ENCODE measurements at regions not wholly inside any gene's neighbourhood (a gene's known extent, or its start where the extent isn't known, plus 50 kb on each side); places are given as distances from the start of the nearest gene placed in this dataset.
A peak's percentile ranks its signal among the peaks of the same experiment; 100 is the strongest.

GRCh38 chr11:10623797-10624761 is 55.6 kb upstream of the LYVE1 start:
- WGBS (ENCODE audit: extremely low coverage, insufficient coverage, low lambda C conversion rate), result no CpG with 5 or more reads among the region's 11 CpGs
- H3K79me2 ChIP-seq (ENCODE audit: control insufficient read depth, insufficient read depth, low read length), result no peaks in the 10 kb centered on the region
- H3K36me3 ChIP-seq (ENCODE audit: control insufficient read depth, insufficient read depth, low read length), result no peaks in the 10 kb centered on the region
- no peak overlapping the region for H2BK5ac ChIP-seq (ENCODE audit: low read length)
- no peak overlapping the region for H3K4ac ChIP-seq (ENCODE audit: low read depth, low read length)
- no peaks in the 10 kb centered on the region for H3K79me1 ChIP-seq (ENCODE audit: low read length)
- no peak overlapping the region for H3K27ac ChIP-seq (ENCODE audit: low read depth, low read length)
- H2BK120ac ChIP-seq (ENCODE audit: low read depth, low read length), result no peak overlapping the region
- H3K56ac ChIP-seq (ENCODE audit: low read length), result no peak overlapping the region
- no peak overlapping the region for H4K8ac ChIP-seq (ENCODE audit: low read depth, low read length)
- no peak overlapping the region for H3K18ac ChIP-seq (ENCODE audit: low read length)
- no peak overlapping the region for H4K5ac ChIP-seq (ENCODE audit: low read length)
- no peak overlapping the region for H3K23ac ChIP-seq (ENCODE audit: low read length)
- no peak overlapping the region for H3K9ac ChIP-seq (ENCODE audit: low read length)
- H2AK5ac ChIP-seq (ENCODE audit: low read length), result no peak overlapping the region
- no peaks in the 10 kb centered on the region for H3K4me1 ChIP-seq (ENCODE audit: control insufficient read depth, low read depth, low read length)
- H3K4me3 ChIP-seq (ENCODE audit: low read length), result no peak overlapping the region
- no peaks in the 10 kb centered on the region for H3K27me3 ChIP-seq (ENCODE audit: insufficient read depth, low read length, poor library complexity)
- H3K4me2 ChIP-seq (ENCODE audit: low read length), result no peak overlapping the region
- H2BK15ac ChIP-seq (replicated peaks; ENCODE audit: low read depth), result no peak overlapping the region
- DNase-seq, result peak; percentile 75

- Histone ChIP-seq H3K18ac (ENCODE audit: low read length) (no peak overlapping the region), H4K8ac (ENCODE audit: low read depth, low read length) (no peak overlapping the region), H3K27me3 (ENCODE audit: insufficient read depth, low read length, poor library complexity) (no peaks in the 10 kb centered on the region), H3K36me3 (ENCODE audit: control insufficient read depth, insufficient read depth, low read length) (no peaks in the 10 kb centered on the region), H3K4ac (ENCODE audit: low read depth, low read length) (no peak overlapping the region), H3K56ac (ENCODE audit: low read length) (peak overlapping the region; percentile 18), H3K23ac (ENCODE audit: low read length) (no peak overlapping the region), H3K4me2 (ENCODE audit: low read length) (no peak overlapping the region), H2AK5ac (ENCODE audit: low read length) (no peak overlapping the region), H3K9ac (ENCODE audit: low read length) (no peak overlapping the region), H3K4me1 (ENCODE audit: control insufficient read depth, low read depth, low read length) (peaks cover 5% of the 10 kb centered on the region), H4K5ac (ENCODE audit: low read length) (no peak overlapping the region), H3K79me1 (ENCODE audit: low read length) (no peaks in the 10 kb centered on the region), H2BK120ac (ENCODE audit: low read depth, low read length) (no peak overlapping the region), H3K27ac (ENCODE audit: low read depth, low read length) (no peak overlapping the region), H2BK5ac (ENCODE audit: low read length) (no peak overlapping the region), H2BK15ac (replicated peaks; ENCODE audit: low read depth) (no peak overlapping the region), H3K4me3 (ENCODE audit: low read length) (no peak overlapping the region), H3K79me2 (ENCODE audit: control insufficient read depth, insufficient read depth, low read length) (no peaks in the 10 kb centered on the region)
- DNase-seq, result no peak
- no CpG with 5 or more reads among the region's 12 CpGs for WGBS (ENCODE audit: extremely low coverage, insufficient coverage, low lambda C conversion rate)
Observed at GRCh38 chr11:10622957-10623791, 54.7 kb upstream of the LYVE1 start.

- no CpG with 5 or more reads among the region's 2 CpGs for WGBS (ENCODE audit: extremely low coverage, insufficient coverage, low lambda C conversion rate)
- Histone ChIP-seq H3K4me3 (ENCODE audit: low read length) (no peak overlapping the region), H3K4ac (ENCODE audit: low read depth, low read length) (no peak overlapping the region), H2BK15ac (replicated peaks; ENCODE audit: low read depth) (no peak overlapping the region), H3K9ac (ENCODE audit: low read length) (no peak overlapping the region), H4K5ac (ENCODE audit: low read length) (no peak overlapping the region), H3K79me2 (ENCODE audit: control insufficient read depth, insufficient read depth, low read length) (no peaks in the 10 kb centered on the region), H2BK120ac (ENCODE audit: low read depth, low read length) (no peak overlapping the region), H3K27ac (ENCODE audit: low read depth, low read length) (no peak overlapping the region), H3K27me3 (ENCODE audit: insufficient read depth, low read length, poor library complexity) (no peaks in the 10 kb centered on the region), H2BK5ac (ENCODE audit: low read length) (no peak overlapping the region), H3K56ac (ENCODE audit: low read length) (no peak overlapping the region), H3K18ac (ENCODE audit: low read length) (no peak overlapping the region), H3K23ac (ENCODE audit: low read length) (no peak overlapping the region), H2AK5ac (ENCODE audit: low read length) (no peak overlapping the region), H3K79me1 (ENCODE audit: low read length) (no peaks in the 10 kb centered on the region), H3K4me2 (ENCODE audit: low read length) (no peak overlapping the region), H4K8ac (ENCODE audit: low read depth, low read length) (no peak overlapping the region), H3K4me1 (ENCODE audit: control insufficient read depth, low read depth, low read length) (peaks cover 5% of the 10 kb centered on the region), H3K36me3 (ENCODE audit: control insufficient read depth, insufficient read depth, low read length) (no peaks in the 10 kb centered on the region)
- DNase-seq, result no peak
Observed at GRCh38 chr11:10622108-10622507, 53.6 kb upstream of the LYVE1 start.

- no peaks in the 10 kb centered on the region for H3K79me1 ChIP-seq (ENCODE audit: low read length)
- H3K9ac ChIP-seq (ENCODE audit: low read length), result no peak overlapping the region
- H3K4ac ChIP-seq (ENCODE audit: low read depth, low read length), result no peak overlapping the region
- H2BK120ac ChIP-seq (ENCODE audit: low read depth, low read length), result no peak overlapping the region
- H3K4me2 ChIP-seq (ENCODE audit: low read length), result no peak overlapping the region
- H3K36me3 ChIP-seq (ENCODE audit: control insufficient read depth, insufficient read depth, low read length), result no peaks in the 10 kb centered on the region
- no peak overlapping the region for H4K5ac ChIP-seq (ENCODE audit: low read length)
- no peak overlapping the region for H3K27ac ChIP-seq (ENCODE audit: low read depth, low read length)
- no peak overlapping the region for H3K4me3 ChIP-seq (ENCODE audit: low read length)
- H4K8ac ChIP-seq (ENCODE audit: low read depth, low read length), result no peak overlapping the region
- H2BK5ac ChIP-seq (ENCODE audit: low read length), result no peak overlapping the region
- H3K79me2 ChIP-seq (ENCODE audit: control insufficient read depth, insufficient read depth, low read length), result no peaks in the 10 kb centered on the region
- no CpG with 5 or more reads among the region's 2 CpGs for WGBS (ENCODE audit: extremely low coverage, insufficient coverage, low lambda C conversion rate)
- no peak overlapping the region for H3K56ac ChIP-seq (ENCODE audit: low read length)
- peaks cover 5% of the 10 kb centered on the region for H3K4me1 ChIP-seq (ENCODE audit: control insufficient read depth, low read depth, low read length)
- H3K27me3 ChIP-seq (ENCODE audit: insufficient read depth, low read length, poor library complexity), result no peaks in the 10 kb centered on the region
- no peak for DNase-seq
- H3K23ac ChIP-seq (ENCODE audit: low read length), result no peak overlapping the region
- H2BK15ac ChIP-seq (replicated peaks; ENCODE audit: low read depth), result no peak overlapping the region
- no peak overlapping the region for H3K18ac ChIP-seq (ENCODE audit: low read length)
- H2AK5ac ChIP-seq (ENCODE audit: low read length), result no peak overlapping the region
Observed at GRCh38 chr11:10619131-10619680, 50.7 kb upstream of the LYVE1 start.

- no peak overlapping the region for H2BK15ac ChIP-seq (replicated peaks; ENCODE audit: low read depth)
- H3K56ac ChIP-seq (ENCODE audit: low read length), result peak overlapping the region; percentile 12
- peaks cover 5% of the 10 kb centered on the region for H3K4me1 ChIP-seq (ENCODE audit: control insufficient read depth, low read depth, low read length)
- H3K4me3 ChIP-seq (ENCODE audit: low read length), result no peak overlapping the region
- no peak overlapping the region for H4K8ac ChIP-seq (ENCODE audit: low read depth, low read length)
- H3K79me2 ChIP-seq (ENCODE audit: control insufficient read depth, insufficient read depth, low read length), result no peaks in the 10 kb centered on the region
- no peaks in the 10 kb centered on the region for H3K27me3 ChIP-seq (ENCODE audit: insufficient read depth, low read length, poor library complexity)
- no CpG with 5 or more reads among the region's 3 CpGs for WGBS (ENCODE audit: extremely low coverage, insufficient coverage, low lambda C conversion rate)
- H3K4ac ChIP-seq (ENCODE audit: low read depth, low read length), result no peak overlapping the region
- H3K27ac ChIP-seq (ENCODE audit: low read depth, low read length), result no peak overlapping the region
- no peak overlapping the region for H3K4me2 ChIP-seq (ENCODE audit: low read length)
- H2BK5ac ChIP-seq (ENCODE audit: low read length), result no peak overlapping the region
- no peak overlapping the region for H3K18ac ChIP-seq (ENCODE audit: low read length)
- H3K36me3 ChIP-seq (ENCODE audit: control insufficient read depth, insufficient read depth, low read length), result no peaks in the 10 kb centered on the region
- H3K23ac ChIP-seq (ENCODE audit: low read length), result no peak overlapping the region
- no peak overlapping the region for H4K5ac ChIP-seq (ENCODE audit: low read length)
- H3K9ac ChIP-seq (ENCODE audit: low read length), result no peak overlapping the region
- no peak overlapping the region for H2BK120ac ChIP-seq (ENCODE audit: low read depth, low read length)
- H3K79me1 ChIP-seq (ENCODE audit: low read length), result no peaks in the 10 kb centered on the region
- peak; percentile 59 for DNase-seq
- H2AK5ac ChIP-seq (ENCODE audit: low read length), result no peak overlapping the region
Observed at GRCh38 chr11:10618490-10618889, 50.0 kb upstream of the LYVE1 start.
